ENCODE measurements at regions not wholly inside any gene's neighbourhood (a gene's known extent, or its start where the extent isn't known, plus 50 kb on each side); places are given as distances from the start of the nearest gene placed in this dataset.

- WGBS: 79% methylated on average over 2 of the region's 2 CpGs
- no peaks in the 10 kb centered on the region for H3K27me3 ChIP-seq
- H3K36me3 ChIP-seq: no peaks in the 10 kb centered on the region
- no peaks in the 10 kb centered on the region for H3K4me1 ChIP-seq
- no peak for DNase-seq (ENCODE audit: low spot score in 2 of 2)
- no peak overlapping the region for H3K27ac ChIP-seq
- TF ChIP-seq POLR2AphosphoS5 (IDR thresholded peaks at IDR 0.05) (no peak), EP300 (IDR thresholded peaks at IDR 0.05) (no peak), CTCF (IDR thresholded peaks at IDR 0.05) (no peak), POLR2A (IDR thresholded peaks at IDR 0.05) (no peak)
- peaks cover 3% of the 10 kb centered on the region for H3K9me3 ChIP-seq
- H3K4me3 ChIP-seq: no peak overlapping the region
Measured at GRCh38 chr3:6182909-6183308, 678.0 kb upstream of the GRM7 start.

GRCh38 chr3:6189384-6189783 is 671.5 kb upstream of the GRM7 start:
- TF ChIP-seq CTCF (IDR thresholded peaks at IDR 0.05): no peak
- no peak for TF ChIP-seq POLR2AphosphoS5 (IDR thresholded peaks at IDR 0.05)
- TF ChIP-seq POLR2A (IDR thresholded peaks at IDR 0.05): no peak
- TF ChIP-seq EP300 (IDR thresholded peaks at IDR 0.05): no peak
- H3K4me3 ChIP-seq: no peak overlapping the region
- WGBS: 85% methylated on average over 1 of the region's 1 CpG
- no peak for DNase-seq (ENCODE audit: low spot score in 2 of 2)
- no peaks in the 10 kb centered on the region for H3K27me3 ChIP-seq
- no peaks in the 10 kb centered on the region for H3K36me3 ChIP-seq
- H3K4me1 ChIP-seq: no peaks in the 10 kb centered on the region
- H3K27ac ChIP-seq: no peak overlapping the region
- H3K9me3 ChIP-seq: no peaks in the 10 kb centered on the region

DNA sequence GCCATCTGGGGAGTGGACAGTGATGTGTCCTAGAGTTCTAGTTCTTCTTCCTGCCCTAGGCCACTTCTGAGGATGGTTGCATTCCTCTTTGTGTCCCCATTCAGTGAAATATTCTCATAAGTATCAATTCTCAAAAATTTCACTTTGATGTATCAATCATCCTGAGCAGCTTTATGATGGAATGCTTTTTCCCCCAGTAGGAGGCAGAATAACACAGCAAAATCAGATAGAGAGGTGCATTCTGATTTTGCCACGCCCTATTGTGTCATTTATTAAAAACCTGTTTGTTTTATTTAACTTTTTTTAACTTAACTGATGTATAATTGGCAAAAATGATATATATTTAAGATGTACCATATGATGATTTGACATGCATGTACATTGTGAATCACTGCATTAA is 656.0 kb upstream of the GRM7 start:
- WGBS: 50% methylated on average over 1 of the region's 1 CpG
- no peaks in the 10 kb centered on the region for H3K27me3 ChIP-seq
- no peaks in the 10 kb centered on the region for H3K4me1 ChIP-seq
- H3K27ac ChIP-seq: no peak overlapping the region
- no peak for TF ChIP-seq EP300 (IDR thresholded peaks at IDR 0.05)
- no peak for TF ChIP-seq POLR2AphosphoS5 (IDR thresholded peaks at IDR 0.05)
- TF ChIP-seq CTCF (IDR thresholded peaks at IDR 0.05): no peak
- no peak for TF ChIP-seq POLR2A (IDR thresholded peaks at IDR 0.05)
- H3K4me3 ChIP-seq: no peak overlapping the region
- no peak for DNase-seq (ENCODE audit: low spot score in 2 of 2)
- H3K36me3 ChIP-seq: no peaks in the 10 kb centered on the region
- H3K9me3 ChIP-seq: no peaks in the 10 kb centered on the region

- 59% methylated on average over 3 of the region's 3 CpGs for WGBS
- H3K36me3 ChIP-seq: no peaks in the 10 kb centered on the region
- H3K9me3 ChIP-seq: no peaks in the 10 kb centered on the region
- H3K27me3 ChIP-seq: no peaks in the 10 kb centered on the region
- TF ChIP-seq EP300 (IDR thresholded peaks at IDR 0.05): no peak
- no peak for TF ChIP-seq POLR2A (IDR thresholded peaks at IDR 0.05)
- no peak for TF ChIP-seq CTCF (IDR thresholded peaks at IDR 0.05)
- no peak for TF ChIP-seq POLR2AphosphoS5 (IDR thresholded peaks at IDR 0.05)
- no peak overlapping the region for H3K4me3 ChIP-seq
- H3K4me1 ChIP-seq: no peaks in the 10 kb centered on the region
- H3K27ac ChIP-seq: no peak overlapping the region
- DNase-seq (ENCODE audit: low spot score in 2 of 2): no peak
Measured at GRCh38 chr3:6216135-6217026, 644.5 kb upstream of the GRM7 start.

DNA sequence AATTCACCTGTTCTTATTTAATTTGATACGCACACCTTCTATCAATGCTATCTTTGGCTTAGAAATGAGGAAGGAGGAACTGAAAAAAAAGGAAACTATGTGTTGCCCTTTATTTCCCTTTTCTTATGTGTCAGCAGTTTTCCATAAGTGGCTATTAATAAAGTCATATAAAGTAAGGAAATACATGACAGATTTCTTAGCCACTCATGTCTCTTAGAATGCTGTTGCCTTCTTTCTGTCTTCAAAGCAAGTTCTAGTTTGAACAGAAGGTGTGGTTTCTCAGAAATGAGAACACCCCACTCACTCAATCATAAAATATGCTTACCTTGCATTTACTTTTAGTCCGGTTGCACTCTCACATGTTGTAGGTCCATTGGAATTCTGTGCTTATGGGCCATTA is 640.5 kb upstream of the GRM7 start:
- H3K9me3 ChIP-seq: no peaks in the 10 kb centered on the region
- no peak overlapping the region for H3K4me3 ChIP-seq
- TF ChIP-seq POLR2AphosphoS5 (IDR thresholded peaks at IDR 0.05) (no peak), CTCF (IDR thresholded peaks at IDR 0.05) (no peak), EP300 (IDR thresholded peaks at IDR 0.05) (no peak), POLR2A (IDR thresholded peaks at IDR 0.05) (no peak)
- H3K4me1 ChIP-seq: no peaks in the 10 kb centered on the region
- no peaks in the 10 kb centered on the region for H3K36me3 ChIP-seq
- WGBS: 40% methylated on average over 2 of the region's 2 CpGs
- DNase-seq (ENCODE audit: low spot score in 2 of 2): no peak
- H3K27ac ChIP-seq: no peak overlapping the region
- H3K27me3 ChIP-seq: no peaks in the 10 kb centered on the region
